ENCODE measurements at regions not wholly inside any gene's neighbourhood (a gene's known extent, or its start where the extent isn't known, plus 50 kb on each side); places are given as distances from the start of the nearest gene placed in this dataset.

- no peak overlapping the region for H3K18ac ChIP-seq (ENCODE audit: extremely low read depth, low read length)
- no peak overlapping the region for H2BK120ac ChIP-seq (replicated peaks; ENCODE audit: low read depth, low read length)
- no peak overlapping the region for H4K8ac ChIP-seq (ENCODE audit: extremely low read depth, insufficient read depth, low read length)
- no peak overlapping the region for H3K56ac ChIP-seq (replicated peaks; ENCODE audit: insufficient read length, low read depth, low read length)
- no peak overlapping the region for H3K27ac ChIP-seq (ENCODE audit: low read depth, low read length)
- H4K91ac ChIP-seq (replicated peaks; ENCODE audit: insufficient read length, low read length) = no peak overlapping the region
- no peak for FAIRE-seq
- no peak overlapping the region for H3K23ac ChIP-seq (ENCODE audit: insufficient read length)
- no peak overlapping the region for H3K4me3 ChIP-seq (ENCODE audit: extremely low read depth in 1 of 4, insufficient read depth in 2 of 4, low read depth in 3 of 4, low read length in 4 of 4)
- no peak overlapping the region for H4K5ac ChIP-seq (ENCODE audit: insufficient read length, low read depth, low read length)
- no peak overlapping the region for H2AFZ ChIP-seq (ENCODE audit: low read length)
- no peak overlapping the region for H2BK15ac ChIP-seq (ENCODE audit: low read length)
- H3K23me2 ChIP-seq (ENCODE audit: low read depth, low read length) = no peaks in the 10 kb centered on the region
- peaks cover 0 to 4% (median 0%) of the 10 kb centered on the region in 4 experiments; a peak in 1 of 7 replicates for H3K4me1 ChIP-seq (replicated peaks in 1 of 4; ENCODE audit: control insufficient read depth in 3 of 4, insufficient read depth in 4 of 4, low read length in 3 of 4)
- POLR2A ChIA-PET (ENCODE audit: partially characterized antibody) = no interaction called here
- no peak overlapping the region for H2AK5ac ChIP-seq (ENCODE audit: low read depth, low read length)
- no peaks in the 10 kb centered on the region for H3K36me3 ChIP-seq (ENCODE audit: control insufficient read depth in 2 of 4, insufficient read depth in 4 of 4, low read length in 3 of 4)
- no peak for TF ChIP-seq EZH2 (IDR thresholded peaks at IDR 0.05; ENCODE audit: low read depth, low read length, severe bottlenecking)
- no peak for TF ChIP-seq PHF8 (conservative IDR thresholded peaks at IDR 0.05; ENCODE audit: low read depth, low read length)
- TF ChIP-seq SUZ12 (IDR thresholded peaks at IDR 0.05; ENCODE audit: low read length) = no peak
- no peak for TF ChIP-seq BCL11A (IDR thresholded peaks at IDR 0.05; ENCODE audit: low read depth in 2 of 2, low read length in 2 of 2)
- TF ChIP-seq TEAD4 (IDR thresholded peaks at IDR 0.05; ENCODE audit: low read depth, low read length) = no peak
- TF ChIP-seq EGR1 (IDR thresholded peaks at IDR 0.05; ENCODE audit: borderline replicate concordance, low read depth, low read length) = no peak
- TF ChIP-seq MAX (IDR thresholded peaks at IDR 0.05) = no peak
- H3K14ac ChIP-seq (ENCODE audit: insufficient read length) = no peak overlapping the region
- H2BK12ac ChIP-seq (ENCODE audit: low read depth, low read length) = no peak overlapping the region
- H3K9ac ChIP-seq (replicated peaks in 1 of 4; ENCODE audit: extremely low read depth in 1 of 4, low read depth in 3 of 4, low read length in 3 of 4) = no peak overlapping the region
- H2BK20ac ChIP-seq (ENCODE audit: low read length) = no peak overlapping the region
- no peaks in the 10 kb centered on the region for H3K79me1 ChIP-seq (ENCODE audit: low read depth, low read length)
- no peaks in the 10 kb centered on the region for H3K27me3 ChIP-seq (replicated peaks in 1 of 4; ENCODE audit: control insufficient read depth in 3 of 4, extremely low read depth in 1 of 4, insufficient read depth in 3 of 4, low read length in 3 of 4)
- no peak overlapping the region for H2BK5ac ChIP-seq (ENCODE audit: low read depth, low read length)
- CTCF ChIA-PET (ENCODE audit: partially characterized antibody) = interaction anchor here (1.1 kb wide), 1 partner anchor 200 kb away, joined by 3 read pairs; no protein-coding TSS in a partner anchor
- H3K79me2 ChIP-seq (ENCODE audit: control insufficient read depth in 1 of 2, insufficient read depth in 2 of 2, low read length in 2 of 2) = no peaks in the 10 kb centered on the region
- DNase-seq (ENCODE audit: low read depth in 1 of 2, low spot score in 2 of 2) = no peak
- no peak overlapping the region for H3K4ac ChIP-seq (replicated peaks; ENCODE audit: insufficient read length, low read depth, low read length)
- 93% methylated on average over 2 of the region's 2 CpGs; no CpG with 5 or more reads in 1 of the 2 experiments for WGBS, 2 experiments (ENCODE audit: extremely low coverage in 1 of 2, insufficient coverage in 1 of 2, insufficient read length in 1 of 2, insufficient replicate concordance in 2 of 2, low coverage in 1 of 2, low lambda C conversion rate in 2 of 2, missing lambda C conversion rate in 1 of 2)
- H3K4me2 ChIP-seq (ENCODE audit: insufficient read depth in 1 of 2, low read depth in 2 of 2, low read length in 2 of 2) = no peak overlapping the region
- no peaks in the 10 kb centered on the region for H3K9me3 ChIP-seq (ENCODE audit: insufficient read depth in 2 of 2, low read depth in 1 of 2, low read length in 1 of 2)
- H4K20me1 ChIP-seq (replicated peaks in 1 of 2; ENCODE audit: control insufficient read depth in 1 of 2, insufficient read depth in 2 of 2, low read length in 2 of 2) = no peaks in the 10 kb centered on the region
Observed at GRCh38 chr5:152900332-152900731, 495.3 kb upstream of the NMUR2 start.
